ENCODE measurements at regions not wholly inside any gene's neighbourhood (a gene's known extent, or its start where the extent isn't known, plus 50 kb on each side); places are given as distances from the start of the nearest gene placed in this dataset.

DNA sequence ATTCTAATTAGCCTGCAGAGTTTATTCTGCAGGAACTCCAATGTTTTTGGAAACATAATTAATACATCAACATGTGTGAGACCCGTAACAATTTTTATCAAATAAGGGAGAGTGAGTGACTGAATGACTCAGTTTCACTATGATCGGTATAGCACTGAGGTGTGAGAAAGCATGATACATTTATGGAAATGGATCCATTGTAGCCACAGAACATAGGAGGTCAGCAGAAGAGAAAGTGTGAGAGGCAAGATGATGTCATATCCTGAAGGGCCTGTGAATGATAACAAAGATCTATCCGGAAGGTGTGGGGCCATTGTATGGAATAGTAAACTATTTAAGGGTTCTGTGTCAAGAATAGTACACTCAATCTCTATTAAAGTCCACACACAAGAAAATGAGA is 1406.1 kb upstream of the TENM4 start (continued):
- TF ChIP-seq, protein P1, sequence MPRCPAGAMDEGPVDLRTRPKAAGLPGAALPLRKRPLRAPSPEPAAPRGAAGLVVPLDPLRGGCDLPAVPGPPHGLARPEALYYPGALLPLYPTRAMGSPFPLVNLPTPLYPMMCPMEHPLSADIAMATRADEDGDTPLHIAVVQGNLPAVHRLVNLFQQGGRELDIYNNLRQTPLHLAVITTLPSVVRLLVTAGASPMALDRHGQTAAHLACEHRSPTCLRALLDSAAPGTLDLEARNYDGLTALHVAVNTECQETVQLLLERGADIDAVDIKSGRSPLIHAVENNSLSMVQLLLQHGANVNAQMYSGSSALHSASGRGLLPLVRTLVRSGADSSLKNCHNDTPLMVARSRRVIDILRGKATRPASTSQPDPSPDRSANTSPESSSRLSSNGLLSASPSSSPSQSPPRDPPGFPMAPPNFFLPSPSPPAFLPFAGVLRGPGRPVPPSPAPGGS (IDR thresholded peaks at IDR 0.05; ENCODE audit: borderline replicate concordance, insufficient read depth, low read depth, low read length, poor library complexity, severe bottlenecking): peak; percentile 68
- TF ChIP-seq ATF7 (IDR thresholded peaks at IDR 0.05; ENCODE audit: low read depth) (peak; percentile 98), CHD2 (IDR thresholded peaks at IDR 0.05; ENCODE audit: borderline replicate concordance, low read depth, low read length) (no peak), EP300 (IDR thresholded peaks at IDR 0.05; ENCODE audit: borderline replicate concordance in 1 of 2, control insufficient read depth in 1 of 2, low read depth in 2 of 2, low read length in 2 of 2) (peak in 1 of 2 experiments; percentile 80; a peak in 2 of 4 replicates), MEF2B (IDR thresholded peaks at IDR 0.05; ENCODE audit: partially characterized antibody, poor library complexity, severe bottlenecking) (peak; percentile 66), CREB1 (IDR thresholded peaks at IDR 0.05; ENCODE audit: low read depth) (peak; percentile 77), RAD21 (IDR thresholded peaks at IDR 0.05; ENCODE audit: insufficient read depth, low read depth, low read length) (no peak), CBX3 (IDR thresholded peaks at IDR 0.05; ENCODE audit: borderline replicate concordance, low read depth) (no peak), CREM (IDR thresholded peaks at IDR 0.05; ENCODE audit: low read depth) (peak; percentile 85), CBFB (IDR thresholded peaks at IDR 0.05; ENCODE audit: low read depth) (no peak), JUNB (IDR thresholded peaks at IDR 0.05) (peak; percentile 94), TCF12 (IDR thresholded peaks at IDR 0.05; ENCODE audit: low read depth, low read length) (no peak), FOS (IDR thresholded peaks at IDR 0.05; ENCODE audit: borderline replicate concordance, extremely low read depth, insufficient read length) (no peak), NFXL1 (IDR thresholded peaks at IDR 0.05; ENCODE audit: borderline replicate concordance) (no peak), EED (IDR thresholded peaks at IDR 0.05; ENCODE audit: low read depth) (peak; percentile 90), SP1 (IDR thresholded peaks at IDR 0.05; ENCODE audit: low read depth, low read length) (no peak), SRF (IDR thresholded peaks at IDR 0.05; ENCODE audit: low read depth in 2 of 2, low read length in 2 of 2) (no peak), ZSCAN29 (IDR thresholded peaks at IDR 0.05) (no peak), NBN (IDR thresholded peaks at IDR 0.05) (peak; percentile 74; the same call in 1 of the 2 replicates)
- TF ChIP-seq, protein P2, sequence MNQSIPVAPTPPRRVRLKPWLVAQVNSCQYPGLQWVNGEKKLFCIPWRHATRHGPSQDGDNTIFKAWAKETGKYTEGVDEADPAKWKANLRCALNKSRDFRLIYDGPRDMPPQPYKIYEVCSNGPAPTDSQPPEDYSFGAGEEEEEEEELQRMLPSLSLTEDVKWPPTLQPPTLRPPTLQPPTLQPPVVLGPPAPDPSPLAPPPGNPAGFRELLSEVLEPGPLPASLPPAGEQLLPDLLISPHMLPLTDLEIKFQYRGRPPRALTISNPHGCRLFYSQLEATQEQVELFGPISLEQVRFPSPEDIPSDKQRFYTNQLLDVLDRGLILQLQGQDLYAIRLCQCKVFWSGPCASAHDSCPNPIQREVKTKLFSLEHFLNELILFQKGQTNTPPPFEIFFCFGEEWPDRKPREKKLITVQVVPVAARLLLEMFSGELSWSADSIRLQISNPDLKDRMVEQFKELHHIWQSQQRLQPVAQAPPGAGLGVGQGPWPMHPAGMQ (IDR thresholded peaks at IDR 0.05; ENCODE audit: borderline replicate concordance): no peak
- TF ChIP-seq, protein P3, sequence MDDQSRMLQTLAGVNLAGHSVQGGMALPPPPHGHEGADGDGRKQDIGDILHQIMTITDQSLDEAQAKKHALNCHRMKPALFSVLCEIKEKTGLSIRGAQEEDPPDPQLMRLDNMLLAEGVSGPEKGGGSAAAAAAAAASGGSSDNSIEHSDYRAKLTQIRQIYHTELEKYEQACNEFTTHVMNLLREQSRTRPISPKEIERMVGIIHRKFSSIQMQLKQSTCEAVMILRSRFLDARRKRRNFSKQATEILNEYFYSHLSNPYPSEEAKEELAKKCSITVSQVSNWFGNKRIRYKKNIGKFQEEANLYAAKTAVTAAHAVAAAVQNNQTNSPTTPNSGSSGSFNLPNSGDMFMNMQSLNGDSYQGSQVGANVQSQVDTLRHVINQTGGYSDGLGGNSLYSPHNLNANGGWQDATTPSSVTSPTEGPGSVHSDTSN (IDR thresholded peaks at IDR 0.05; ENCODE audit: insufficient replicate concordance, low read depth, low read length): no peak
- TF ChIP-seq, protein P4, sequence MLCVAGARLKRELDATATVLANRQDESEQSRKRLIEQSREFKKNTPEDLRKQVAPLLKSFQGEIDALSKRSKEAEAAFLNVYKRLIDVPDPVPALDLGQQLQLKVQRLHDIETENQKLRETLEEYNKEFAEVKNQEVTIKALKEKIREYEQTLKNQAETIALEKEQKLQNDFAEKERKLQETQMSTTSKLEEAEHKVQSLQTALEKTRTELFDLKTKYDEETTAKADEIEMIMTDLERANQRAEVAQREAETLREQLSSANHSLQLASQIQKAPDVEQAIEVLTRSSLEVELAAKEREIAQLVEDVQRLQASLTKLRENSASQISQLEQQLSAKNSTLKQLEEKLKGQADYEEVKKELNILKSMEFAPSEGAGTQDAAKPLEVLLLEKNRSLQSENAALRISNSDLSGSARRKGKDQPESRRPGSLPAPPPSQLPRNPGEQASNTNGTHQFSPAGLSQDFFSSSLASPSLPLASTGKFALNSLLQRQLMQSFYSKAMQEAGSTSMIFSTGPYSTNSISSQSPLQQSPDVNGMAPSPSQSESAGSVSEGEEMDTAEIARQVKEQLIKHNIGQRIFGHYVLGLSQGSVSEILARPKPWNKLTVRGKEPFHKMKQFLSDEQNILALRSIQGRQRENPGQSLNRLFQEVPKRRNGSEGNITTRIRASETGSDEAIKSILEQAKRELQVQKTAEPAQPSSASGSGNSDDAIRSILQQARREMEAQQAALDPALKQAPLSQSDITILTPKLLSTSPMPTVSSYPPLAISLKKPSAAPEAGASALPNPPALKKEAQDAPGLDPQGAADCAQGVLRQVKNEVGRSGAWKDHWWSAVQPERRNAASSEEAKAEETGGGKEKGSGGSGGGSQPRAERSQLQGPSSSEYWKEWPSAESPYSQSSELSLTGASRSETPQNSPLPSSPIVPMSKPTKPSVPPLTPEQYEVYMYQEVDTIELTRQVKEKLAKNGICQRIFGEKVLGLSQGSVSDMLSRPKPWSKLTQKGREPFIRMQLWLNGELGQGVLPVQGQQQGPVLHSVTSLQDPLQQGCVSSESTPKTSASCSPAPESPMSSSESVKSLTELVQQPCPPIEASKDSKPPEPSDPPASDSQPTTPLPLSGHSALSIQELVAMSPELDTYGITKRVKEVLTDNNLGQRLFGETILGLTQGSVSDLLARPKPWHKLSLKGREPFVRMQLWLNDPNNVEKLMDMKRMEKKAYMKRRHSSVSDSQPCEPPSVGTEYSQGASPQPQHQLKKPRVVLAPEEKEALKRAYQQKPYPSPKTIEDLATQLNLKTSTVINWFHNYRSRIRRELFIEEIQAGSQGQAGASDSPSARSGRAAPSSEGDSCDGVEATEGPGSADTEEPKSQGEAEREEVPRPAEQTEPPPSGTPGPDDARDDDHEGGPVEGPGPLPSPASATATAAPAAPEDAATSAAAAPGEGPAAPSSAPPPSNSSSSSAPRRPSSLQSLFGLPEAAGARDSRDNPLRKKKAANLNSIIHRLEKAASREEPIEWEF (IDR thresholded peaks at IDR 0.05; ENCODE audit: insufficient replicate concordance, low read depth, low read length): no peak
